ENCODE measurements at regions not wholly inside any gene's neighbourhood (a gene's known extent, or its start where the extent isn't known, plus 50 kb on each side); places are given as distances from the start of the nearest gene placed in this dataset.
"Not testable (repeated sequence)": the region's sequence is repeated elsewhere in the genome, so short reads cannot be mapped to it uniquely, and the experiment has no call there.

DNA sequence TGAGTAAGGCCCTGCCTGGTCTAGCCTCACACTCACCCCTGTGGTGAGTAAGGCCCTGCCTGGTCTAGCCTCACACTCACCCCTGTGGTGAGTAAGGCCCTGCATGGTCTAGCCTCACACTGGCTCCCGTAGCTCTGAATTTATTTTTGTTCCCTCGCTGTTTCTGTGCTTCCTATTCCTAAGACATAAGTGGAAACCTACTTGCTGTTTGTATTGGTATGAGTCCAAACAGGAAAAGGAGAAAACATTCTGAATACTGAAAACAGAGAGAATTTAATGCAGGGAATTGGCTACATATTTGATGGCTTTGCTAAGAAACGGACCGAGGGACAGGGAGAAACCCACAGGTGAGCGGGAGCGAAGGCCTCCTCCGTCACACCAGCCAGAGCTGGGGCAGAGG, 267.8 kb downstream of the FOXL1 start:
- no peaks in the 10 kb centered on the region for H3K4me1 ChIP-seq (ENCODE audit: control insufficient read depth in 5 of 5, insufficient read depth in 5 of 5, low read length in 5 of 5)
- H3K27me3 ChIP-seq (ENCODE audit: control insufficient read depth in 5 of 5, insufficient read depth in 4 of 5, low read length in 5 of 5): peaks cover 0 to 19% (median 12%) of the 10 kb centered on the region in 5 donors
- no peaks in the 10 kb centered on the region for H3K9me3 ChIP-seq (ENCODE audit: control insufficient read depth in 5 of 5, low read length in 5 of 5)
- H3K4me3 ChIP-seq (ENCODE audit: low read depth in 1 of 5, low read length in 5 of 5): no peak overlapping the region
- no peaks in the 10 kb centered on the region for H3K36me3 ChIP-seq (ENCODE audit: control insufficient read depth in 5 of 5, insufficient read depth in 5 of 5, low read length in 5 of 5)
- H3K27ac ChIP-seq (ENCODE audit: low read depth, low read length): no peak overlapping the region
- no peak overlapping the region for H3K9ac ChIP-seq (ENCODE audit: low read length in 5 of 5)

GRCh38 chr16:86848821-86849220, 270.5 kb downstream of the FOXL1 start:
- no peaks in the 10 kb centered on the region for H3K4me1 ChIP-seq (ENCODE audit: control insufficient read depth in 5 of 5, insufficient read depth in 5 of 5, low read length in 5 of 5)
- H3K27me3 ChIP-seq (ENCODE audit: control insufficient read depth in 5 of 5, insufficient read depth in 4 of 5, low read length in 5 of 5): peaks cover 0 to 19% (median 12%) of the 10 kb centered on the region in 5 donors
- no peak overlapping the region for H3K4me3 ChIP-seq (ENCODE audit: low read depth in 1 of 5, low read length in 5 of 5)
- no peak overlapping the region for H3K27ac ChIP-seq (ENCODE audit: low read depth, low read length)
- H3K9ac ChIP-seq (ENCODE audit: low read length in 5 of 5): no peak overlapping the region
- no peaks in the 10 kb centered on the region for H3K9me3 ChIP-seq (ENCODE audit: control insufficient read depth in 5 of 5, low read length in 5 of 5)
- no peaks in the 10 kb centered on the region for H3K36me3 ChIP-seq (ENCODE audit: control insufficient read depth in 5 of 5, insufficient read depth in 5 of 5, low read length in 5 of 5)

GRCh38 chr16:86850670-86851069, 272.3 kb downstream of the FOXL1 start:
- H3K4me1 ChIP-seq (ENCODE audit: control insufficient read depth in 5 of 5, insufficient read depth in 5 of 5, low read length in 5 of 5): no peaks in the 10 kb centered on the region
- no peak overlapping the region for H3K27ac ChIP-seq (ENCODE audit: low read depth, low read length)
- no peak overlapping the region for H3K9ac ChIP-seq (ENCODE audit: low read length in 5 of 5)
- H3K9me3 ChIP-seq (ENCODE audit: control insufficient read depth in 5 of 5, low read length in 5 of 5): no peaks in the 10 kb centered on the region
- no peak overlapping the region for H3K4me3 ChIP-seq (ENCODE audit: low read depth in 1 of 5, low read length in 5 of 5)
- H3K27me3 ChIP-seq (ENCODE audit: control insufficient read depth in 5 of 5, insufficient read depth in 4 of 5, low read length in 5 of 5): peaks cover 0 to 19% (median 12%) of the 10 kb centered on the region in 5 donors
- no peaks in the 10 kb centered on the region for H3K36me3 ChIP-seq (ENCODE audit: control insufficient read depth in 5 of 5, insufficient read depth in 5 of 5, low read length in 5 of 5)

DNA sequence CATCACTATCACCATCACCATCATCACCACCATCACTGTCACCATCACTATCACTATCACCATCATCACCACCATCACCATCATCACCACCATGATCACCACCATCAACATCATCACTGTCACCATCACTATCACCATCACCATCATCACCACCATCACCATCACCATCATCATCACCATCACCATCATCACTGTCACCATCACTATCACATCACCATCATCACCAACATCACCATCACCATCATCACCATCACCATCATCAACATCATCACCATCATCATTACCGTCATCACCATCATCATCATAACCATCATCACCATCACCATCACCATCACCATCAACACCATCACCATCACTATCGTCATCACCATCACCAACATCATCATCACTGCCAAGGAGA, 273.8 kb downstream of the FOXL1 start:
- Histone ChIP-seq H3K4me1 (ENCODE audit: control insufficient read depth in 5 of 5, insufficient read depth in 5 of 5, low read length in 5 of 5) (no peaks in the 10 kb centered on the region), H3K36me3 (ENCODE audit: control insufficient read depth in 5 of 5, insufficient read depth in 5 of 5, low read length in 5 of 5) (no peaks in the 10 kb centered on the region), H3K9me3 (ENCODE audit: control insufficient read depth in 5 of 5, low read length in 5 of 5) (no peaks in the 10 kb centered on the region)

GRCh38 chr16:86854058-86854621, 275.8 kb downstream of the FOXL1 start:
- H3K36me3 ChIP-seq (ENCODE audit: control insufficient read depth in 5 of 5, insufficient read depth in 5 of 5, low read length in 5 of 5): no peaks in the 10 kb centered on the region
- H3K27ac ChIP-seq (ENCODE audit: low read depth, low read length): no peak overlapping the region
- H3K9ac ChIP-seq (ENCODE audit: low read length in 5 of 5): no peak overlapping the region
- no peaks in the 10 kb centered on the region for H3K9me3 ChIP-seq (ENCODE audit: control insufficient read depth in 5 of 5, low read length in 5 of 5)
- peaks cover 5 to 13% (median 10%) of the 10 kb centered on the region in 5 donors for H3K27me3 ChIP-seq (ENCODE audit: control insufficient read depth in 5 of 5, insufficient read depth in 4 of 5, low read length in 5 of 5)
- no peaks in the 10 kb centered on the region for H3K4me1 ChIP-seq (ENCODE audit: control insufficient read depth in 5 of 5, insufficient read depth in 5 of 5, low read length in 5 of 5)
- H3K4me3 ChIP-seq (ENCODE audit: low read depth in 1 of 5, low read length in 5 of 5): no peak overlapping the region

More for the DNA sequence above, 273.8 kb downstream of the FOXL1 start:
- no peak overlapping the region for H3K4me3 ChIP-seq (ENCODE audit: low read depth in 1 of 5, low read length in 5 of 5)
- no peak overlapping the region for H3K9ac ChIP-seq (ENCODE audit: low read length in 5 of 5)
- no peak overlapping the region for H3K27ac ChIP-seq (ENCODE audit: low read depth, low read length)
- H3K27me3 ChIP-seq (ENCODE audit: control insufficient read depth in 5 of 5, insufficient read depth in 4 of 5, low read length in 5 of 5): peaks cover 2 to 19% (median 11%) of the 10 kb centered on the region in 5 donors

GRCh38 chr16:86854626-86855294, 276.4 kb downstream of the FOXL1 start:
- H3K27ac ChIP-seq (ENCODE audit: low read depth, low read length): no peak overlapping the region
- H3K9ac ChIP-seq (ENCODE audit: low read length in 5 of 5): no peak overlapping the region
- no peaks in the 10 kb centered on the region for H3K36me3 ChIP-seq (ENCODE audit: control insufficient read depth in 5 of 5, insufficient read depth in 5 of 5, low read length in 5 of 5)
- no peaks in the 10 kb centered on the region for H3K4me1 ChIP-seq (ENCODE audit: control insufficient read depth in 5 of 5, insufficient read depth in 5 of 5, low read length in 5 of 5)
- H3K4me3 ChIP-seq (ENCODE audit: low read depth in 1 of 5, low read length in 5 of 5): no peak overlapping the region
- no peaks in the 10 kb centered on the region for H3K9me3 ChIP-seq (ENCODE audit: control insufficient read depth in 5 of 5, low read length in 5 of 5)
- H3K27me3 ChIP-seq (ENCODE audit: control insufficient read depth in 5 of 5, insufficient read depth in 4 of 5, low read length in 5 of 5): peaks cover 5 to 12% (median 9%) of the 10 kb centered on the region in 5 donors

DNA sequence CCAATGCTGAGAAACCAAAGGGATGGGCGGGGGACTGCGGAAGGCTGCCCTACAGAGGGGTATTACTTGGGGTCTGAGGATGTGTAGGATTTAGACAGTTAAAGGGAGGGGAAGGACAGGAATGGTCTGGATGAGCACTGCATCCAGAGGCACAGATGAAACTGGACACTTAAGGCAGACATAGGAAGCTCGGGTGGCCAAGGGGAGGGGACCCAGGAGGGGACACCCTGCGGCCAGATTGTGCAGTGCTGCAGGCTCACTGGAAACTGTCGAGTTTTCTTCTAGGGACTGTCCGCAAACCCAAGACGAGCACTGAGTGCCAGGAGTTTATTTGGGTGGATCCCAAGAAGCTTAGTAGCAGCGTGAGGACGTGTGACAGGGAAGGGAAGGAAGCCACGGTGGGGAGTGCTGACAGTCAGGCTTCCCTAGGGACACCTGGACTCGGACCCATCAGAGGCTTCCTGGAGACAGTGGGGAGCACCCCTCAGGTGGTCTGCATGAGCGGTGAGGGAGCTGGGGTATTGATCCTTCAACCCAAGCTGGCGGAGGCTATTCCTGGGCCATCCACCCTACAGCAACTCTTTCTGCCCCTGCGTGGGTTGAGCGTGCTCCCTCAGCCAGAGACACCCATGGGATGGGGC, 278.7 kb downstream of the FOXL1 start:
- Histone ChIP-seq H3K4me1 (ENCODE audit: control insufficient read depth in 5 of 5, insufficient read depth in 5 of 5, low read length in 5 of 5) (no peaks in the 10 kb centered on the region), H3K27ac (ENCODE audit: low read depth, low read length) (no peak overlapping the region), H3K27me3 (ENCODE audit: control insufficient read depth in 5 of 5, insufficient read depth in 4 of 5, low read length in 5 of 5) (peaks cover 5 to 10% (median 7%) of the 10 kb centered on the region in 5 donors), H3K9ac (ENCODE audit: low read length in 5 of 5) (no peak overlapping the region), H3K9me3 (ENCODE audit: control insufficient read depth in 5 of 5, low read length in 5 of 5) (peaks cover 0 to 7% (median 0%) of the 10 kb centered on the region in 5 donors), H3K4me3 (ENCODE audit: low read depth in 1 of 5, low read length in 5 of 5) (no peak overlapping the region), H3K36me3 (ENCODE audit: control insufficient read depth in 5 of 5, insufficient read depth in 5 of 5, low read length in 5 of 5) (no peaks in the 10 kb centered on the region)

- no peak overlapping the region for H3K4me3 ChIP-seq (ENCODE audit: low read depth in 1 of 5, low read length in 5 of 5)
- H3K27me3 ChIP-seq (ENCODE audit: control insufficient read depth in 5 of 5, insufficient read depth in 4 of 5, low read length in 5 of 5): peaks cover 5 to 10% (median 7%) of the 10 kb centered on the region in 5 donors
- no peak overlapping the region for H3K9ac ChIP-seq (ENCODE audit: low read length in 5 of 5)
- no peaks in the 10 kb centered on the region for H3K4me1 ChIP-seq (ENCODE audit: control insufficient read depth in 5 of 5, insufficient read depth in 5 of 5, low read length in 5 of 5)
- H3K9me3 ChIP-seq (ENCODE audit: control insufficient read depth in 5 of 5, low read length in 5 of 5): peaks cover 0 to 7% (median 0%) of the 10 kb centered on the region in 5 donors
- H3K27ac ChIP-seq (ENCODE audit: low read depth, low read length): no peak overlapping the region
- no peaks in the 10 kb centered on the region for H3K36me3 ChIP-seq (ENCODE audit: control insufficient read depth in 5 of 5, insufficient read depth in 5 of 5, low read length in 5 of 5)
These were observed 279.5 kb downstream of the FOXL1 start for GRCh38 chr16:86857807-86858206.

GRCh38 chr16:86858501-86858900, 280.2 kb downstream of the FOXL1 start:
- H3K9me3 ChIP-seq (ENCODE audit: control insufficient read depth in 5 of 5, low read length in 5 of 5): peaks cover 0 to 7% (median 0%) of the 10 kb centered on the region in 5 donors
- no peak overlapping the region for H3K27ac ChIP-seq (ENCODE audit: low read depth, low read length)
- H3K4me3 ChIP-seq (ENCODE audit: low read depth in 1 of 5, low read length in 5 of 5): no peak overlapping the region
- H3K36me3 ChIP-seq (ENCODE audit: control insufficient read depth in 5 of 5, insufficient read depth in 5 of 5, low read length in 5 of 5): no peaks in the 10 kb centered on the region
- H3K27me3 ChIP-seq (ENCODE audit: control insufficient read depth in 5 of 5, insufficient read depth in 4 of 5, low read length in 5 of 5): peaks cover 5 to 14% (median 10%) of the 10 kb centered on the region in 5 donors
- no peak overlapping the region for H3K9ac ChIP-seq (ENCODE audit: low read length in 5 of 5)
- no peaks in the 10 kb centered on the region for H3K4me1 ChIP-seq (ENCODE audit: control insufficient read depth in 5 of 5, insufficient read depth in 5 of 5, low read length in 5 of 5)

- H3K9ac ChIP-seq (ENCODE audit: low read length in 5 of 5); H3K27ac ChIP-seq (ENCODE audit: low read depth, low read length); H3K4me3 ChIP-seq (ENCODE audit: low read depth in 1 of 5, low read length in 5 of 5); H3K4me1 ChIP-seq (ENCODE audit: control insufficient read depth in 5 of 5, insufficient read depth in 5 of 5, low read length in 5 of 5); H3K9me3 ChIP-seq (ENCODE audit: control insufficient read depth in 5 of 5, low read length in 5 of 5); H3K36me3 ChIP-seq (ENCODE audit: control insufficient read depth in 5 of 5, insufficient read depth in 5 of 5, low read length in 5 of 5): not testable (repeated sequence)
- H3K27me3 ChIP-seq (ENCODE audit: control insufficient read depth in 5 of 5, insufficient read depth in 4 of 5, low read length in 5 of 5): peaks cover 2 to 19% (median 14%) of the 10 kb centered on the region in 5 donors
These were observed 283.0 kb downstream of the FOXL1 start for GRCh38 chr16:86861270-86861858.
